Heart right ventricle (tissue), 16 donors: ENCODE measurements at regions not wholly inside any gene's neighbourhood (a gene's known extent, or its start where the extent isn't known, plus 50 kb on each side); places are given as distances from the start of the nearest gene placed in this dataset.
A peak's percentile ranks its signal among the peaks of the same experiment; 100 is the strongest.

Experiments
- ATAC-seq, 8 donors: fragments of 200-7000 bp; cut with Tn5 transposase; one replicate each; pipeline ENCODE4 v1.9.1; 2020; ENCODE audit warnings: mild to moderate bottlenecking in 8 of 8, moderate library complexity in 8 of 8, moderate number of reproducible peaks in 1 of 8
- DNase-seq, 2 donors: peaks; one replicate each; pipeline ENCODE4 v3.0.0-alpha.2; 2020
- H3K27ac ChIP-seq, 10 donors: fragments of 200-600 bp; sonication (generic) in 2 of 10; one replicate each; pipeline versions ENCODE4 v1.5.0 to v1.8.0; 2020 to 2022; ENCODE audit warnings: mild to moderate bottlenecking in 3 of 10
- H3K27me3 ChIP-seq, 7 donors: fragments of 200-600 bp; one replicate each; pipeline ENCODE4 v1.8.0; 2021 to 2022; ENCODE audit warnings: mild to moderate bottlenecking in 2 of 7
- H3K36me3 ChIP-seq, 9 donors: fragments of 200-600 bp; sonication (generic) in 1 of 9; one replicate each; pipeline versions ENCODE4 v1.5.0 to v1.8.0; 2020 to 2022; ENCODE audit warnings: mild to moderate bottlenecking in 2 of 9
- H3K4me1 ChIP-seq, 9 donors: fragments of 200-600 bp; sonication (generic) in 1 of 9; one replicate each; pipeline versions ENCODE4 v1.5.0 to v1.8.0; 2020 to 2022; ENCODE audit warnings: mild to moderate bottlenecking in 4 of 9
- H3K4me3 ChIP-seq, 10 donors: fragments of 200-600 bp; sonication (generic) in 2 of 10; one replicate each; pipeline versions ENCODE4 v1.5.0 to v1.8.0; 2020 to 2022; ENCODE audit warnings: mild to moderate bottlenecking in 7 of 10, moderate library complexity in 2 of 10
- H3K9me3 ChIP-seq, 11 donors: fragments of 200-600 bp in 10 of 11; sonication (generic) in 2 of 11; one replicate each; pipeline versions ENCODE4 v1.5.0 to v1.8.0; 2013 to 2022; ENCODE audit warnings: mild to moderate bottlenecking in 2 of 11, control low read depth in 1 of 11, moderate library complexity in 1 of 11
- CTCF ChIP-seq, 9 donors: fragments of 200-600 bp; sonication (generic) in 2 of 9; IDR thresholded peaks; one replicate each; pipeline versions ENCODE4 v1.5.0 to v1.8.0; 2021 to 2022; ENCODE audit warnings: antibody characterized with exemption in 9 of 9, mild to moderate bottlenecking in 5 of 9, moderate library complexity in 1 of 9
- WGBS, 2 donors: extraction: QIAGEN DNeasy Blood & Tissue Kit; methylation state at CpG; one replicate each; pipeline ENCODE4 v1.1.7; 2013; ENCODE audit warnings: inconsistent platforms in 1 of 2; 5-methylcytosine and 5-hydroxymethylcytosine counted together
- intact Hi-C, 10 donors: fragments of 100-400 bp; cut with DNase I; formaldehyde crosslinking; loops; one replicate each; pipeline versions ENCODE4 v1.11.1 to v1.14.2; 2022
- donor health status: Arrhythmogenic right ventricular cardiomyopathy.
- donor health status: ischemic (EF 13 %, LVEDD 7.1; RV severe dilation, severe dysfunction).
- donor health status: healthy with polysubstance abuse.
- donor health status: DM: no; HTN: yes; CAD: no.
- donor health status: DM: no; HTN: no; CAD: no.
- donor health status: ischemic (EF 25% LVEDD 6.9; RV normal size, moderate dysfunction).
- donor health status: ischemic (EF 25% LVEDD 5.7; RV mildly dilated, moderate dysfunction).
- donor health status: healthy.
- donor health status: DM: yes; HTN: yes; CAD: no.
- donor health status: Ischemic cardiomyopathy.
- donor health status: ischemic (EF 35%, LVEDD 5.7; RV mildly dilated, moderate dysfunction).
- donor health status: nonischemic (EF 11% LVEDD 7.7; RV severe dilation, severe dysfunction).
- donor health status: DM: yes; HTN: yes; CAD: no.
- donor health status: PGD.
- donor health status: ischemic (EF 29% LVEDD 5.4; RV normal size, mild dysfunction).
- donor health status: nonischemic (EF 23%, LVEDD 6.1; RV moderate dilation, normal function).

DNA sequence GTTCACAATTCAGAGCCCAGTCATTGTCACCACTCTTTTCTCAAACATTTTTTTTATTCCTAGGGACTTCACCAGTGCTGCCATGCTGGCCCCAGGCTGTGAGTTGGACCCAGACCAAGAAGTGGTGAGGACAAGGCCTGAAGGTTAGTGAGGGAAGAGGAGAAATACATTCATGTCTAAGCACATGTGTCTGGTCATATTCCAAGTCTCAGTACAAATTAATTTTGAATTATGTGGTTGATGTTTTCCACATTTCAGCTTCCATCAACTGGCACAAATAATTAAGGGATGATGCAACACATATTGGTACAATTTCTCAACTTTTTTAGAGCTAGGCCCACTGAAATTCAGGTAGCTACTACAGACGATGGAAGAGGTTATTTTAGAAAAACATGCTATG is 106.6 kb upstream of the UPP2 start:
- intact Hi-C loops = no loop called here
- WGBS, 2 donors = 91 to 98% methylated on average over 1 of the region's 1 CpG
- Histone ChIP-seq H3K27me3 (no peaks in the 10 kb centered on the region), H3K4me1 (no peaks in the 10 kb centered on the region), H3K9me3 (peaks cover 0 to 10% (median 0%) of the 10 kb centered on the region in 11 donors), H3K4me3 (no peak overlapping the region), H3K27ac (no peak overlapping the region), H3K36me3 (no peaks in the 10 kb centered on the region)
- no peak for DNase-seq
- no peak for ATAC-seq
- TF ChIP-seq CTCF (IDR thresholded peaks at IDR 0.05) = no peak

DNA sequence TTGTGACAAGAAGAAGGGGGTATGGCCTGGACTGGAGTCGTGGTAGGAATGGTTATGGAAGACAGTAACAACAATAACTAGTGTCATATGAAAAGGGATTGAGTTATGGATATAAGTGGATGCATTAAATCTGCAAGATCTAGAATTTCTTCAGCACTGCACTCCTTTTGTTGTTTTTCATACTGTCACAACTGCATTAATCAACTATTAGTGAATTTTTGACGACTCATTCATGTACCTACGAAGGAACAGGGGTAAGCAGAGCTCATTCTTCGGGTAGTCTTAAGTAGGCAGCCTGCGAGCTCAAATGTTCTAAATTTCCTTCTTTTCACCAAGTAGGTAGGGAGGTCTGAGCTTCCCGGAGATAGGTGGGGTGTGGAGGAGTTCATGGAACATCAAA is 109.7 kb upstream of the UPP2 start:
- Histone ChIP-seq H3K27ac (no peak overlapping the region), H3K9me3 (no peaks in the 10 kb centered on the region), H3K27me3 (no peaks in the 10 kb centered on the region), H3K4me3 (no peak overlapping the region), H3K4me1 (no peaks in the 10 kb centered on the region), H3K36me3 (no peaks in the 10 kb centered on the region)
- intact Hi-C loops = no loop called here
- no peak for TF ChIP-seq CTCF (IDR thresholded peaks at IDR 0.05)
- no peak for ATAC-seq
- DNase-seq = no peak
- 64 to 76% methylated on average over 6 of the region's 6 CpGs for WGBS, 2 donors

GRCh38 chr2:157990173-157990572 is 111.5 kb upstream of the UPP2 start:
- Histone ChIP-seq H3K4me1 (no peaks in the 10 kb centered on the region), H3K36me3 (no peaks in the 10 kb centered on the region), H3K4me3 (no peak overlapping the region), H3K9me3 (no peaks in the 10 kb centered on the region), H3K27me3 (no peaks in the 10 kb centered on the region), H3K27ac (no peak overlapping the region)
- intact Hi-C loops = no loop called here
- ATAC-seq = no peak
- TF ChIP-seq CTCF (IDR thresholded peaks at IDR 0.05) = no peak
- DNase-seq = no peak
- 37 to 45% methylated on average over 5 of the region's 5 CpGs for WGBS, 2 donors

DNA sequence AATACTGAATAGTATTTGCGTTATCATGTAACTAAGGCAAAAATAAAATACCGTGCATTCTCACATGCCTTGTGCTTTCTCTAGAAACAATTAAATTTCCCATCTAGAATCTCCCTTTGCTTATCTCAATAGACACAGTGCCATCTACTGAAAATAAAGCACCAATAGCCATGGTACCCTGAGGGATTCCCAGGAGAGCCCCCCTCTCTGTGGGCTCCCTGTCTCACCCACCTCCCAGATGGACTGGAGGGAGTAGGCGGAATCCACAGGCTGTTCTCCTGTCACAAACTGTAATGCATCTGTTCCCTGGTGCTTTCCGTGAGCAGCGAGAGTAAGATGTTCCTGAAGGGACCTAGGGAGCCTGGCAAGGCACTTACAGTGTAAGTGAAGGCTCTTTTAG is 112.4 kb upstream of the UPP2 start:
- no peak for ATAC-seq
- no peaks in the 10 kb centered on the region for H3K36me3 ChIP-seq
- H3K4me1 ChIP-seq = no peaks in the 10 kb centered on the region
- H3K27ac ChIP-seq = no peak overlapping the region
- intact Hi-C loops = no loop called here
- no peak overlapping the region for H3K4me3 ChIP-seq
- no peak for DNase-seq
- no peaks in the 10 kb centered on the region for H3K27me3 ChIP-seq
- TF ChIP-seq CTCF (IDR thresholded peaks at IDR 0.05) = peak in 3 of 9 donors; percentile 10 to 26 (median 20)
- H3K9me3 ChIP-seq = no peaks in the 10 kb centered on the region
- WGBS, 2 donors = 86 to 88% methylated on average over 5 of the region's 5 CpGs

DNA sequence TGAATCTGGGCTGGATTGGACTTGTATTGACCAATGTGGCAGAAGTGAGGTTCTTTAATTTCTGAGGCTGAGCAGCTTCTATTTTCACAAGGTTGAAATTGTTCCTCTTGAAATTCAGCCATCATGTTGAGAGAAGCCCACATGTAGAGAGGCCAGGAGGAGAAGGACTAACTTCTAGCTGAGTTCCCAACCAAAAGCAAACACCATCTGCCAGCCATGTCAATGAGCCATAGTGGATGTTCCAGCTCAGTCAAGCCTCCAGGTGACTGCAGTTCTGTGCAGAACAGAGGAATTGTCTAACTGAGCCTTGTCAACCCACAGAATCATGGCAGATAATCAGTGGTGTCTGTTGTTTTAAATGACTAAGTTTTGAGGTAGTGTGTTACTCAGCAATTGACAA is 110.6 kb upstream of the ACVR1 start:
- Histone ChIP-seq H3K4me3 (no peak overlapping the region), H3K27ac (no peak overlapping the region), H3K4me1 (no peaks in the 10 kb centered on the region), H3K9me3 (peaks cover 0 to 6% (median 0%) of the 10 kb centered on the region in 11 donors), H3K27me3 (no peaks in the 10 kb centered on the region), H3K36me3 (no peaks in the 10 kb centered on the region)
- no peak for ATAC-seq
- no peak for TF ChIP-seq CTCF (IDR thresholded peaks at IDR 0.05)
- DNase-seq = no peak
- intact Hi-C loops = no loop called here
